A673 (cell line): ENCODE measurements at regions not wholly inside any gene's neighbourhood (a gene's known extent, or its start where the extent isn't known, plus 50 kb on each side); places are given as distances from the start of the nearest gene placed in this dataset.

Experiments
- BruUV-seq: library from RNA; stranded (reverse); fragments of 400-500 nt; replicated peaks from 2 replicates; lab custom pipeline; 2021; lab: Mats Ljungman, UMichigan
- CTCF ChIA-PET: fragments of 300-600 bp; sonication (Branson Sonifier 250); formaldehyde crosslinking; loops from one replicate; lab custom pipeline; 2022; ENCODE audit warnings: antibody characterized with exemption; lab: Charles Lee
- POLR2A ChIA-PET: fragments of 300-600 bp; sonication (Branson Sonifier 250); formaldehyde crosslinking; loops from one replicate; lab custom pipeline; 2022; ENCODE audit warnings: antibody characterized with exemption; ENCODE audit not compliant: low non-redundant PET; lab: Charles Lee
- DNase-seq: peaks from one replicate; pipeline ENCODE4 v3.0.0-alpha.2; 2015; ENCODE audit warnings: low spot score
- H3K27ac ChIP-seq: fragments of 200-600 bp; sonication (generic); 2 replicates; pipeline ENCODE4 v1.5.1; 2016; ENCODE audit warnings: mixed run types, low read depth, mild to moderate bottlenecking, mixed read lengths, antibody characterized with exemption, low read length; ENCODE audit not compliant: poor library complexity, severe bottlenecking
- H3K27me3 ChIP-seq: fragments of 200-600 bp; sonication (generic); replicated peaks from 2 replicates; pipeline ENCODE4 v1.6.1; 2017; ENCODE audit warnings: mixed run types, low read depth, mild to moderate bottlenecking, mixed read lengths, antibody characterized with exemption, low read length; ENCODE audit not compliant: insufficient read depth, poor library complexity
- H3K36me3 ChIP-seq: fragments of 200-600 bp; sonication (generic); 2 replicates; pipeline ENCODE4 v1.6.1; 2016; ENCODE audit warnings: mixed run types, mild to moderate bottlenecking, mixed read lengths, antibody characterized with exemption, low read length; ENCODE audit not compliant: insufficient read depth, poor library complexity, severe bottlenecking
- H3K4me1 ChIP-seq: fragments of 200-600 bp; sonication (generic); 2 replicates; pipeline ENCODE4 v1.6.1; 2017; ENCODE audit warnings: mixed run types, mild to moderate bottlenecking, mixed read lengths, antibody characterized with exemption, low read length; ENCODE audit not compliant: insufficient read depth, poor library complexity, severe bottlenecking
- H3K4me3 ChIP-seq: fragments of 200-600 bp; sonication (generic); 2 replicates; pipeline ENCODE4 v1.5.1; 2016; ENCODE audit warnings: low read depth, mixed run types, mild to moderate bottlenecking, mixed read lengths, low read length; ENCODE audit not compliant: poor library complexity, severe bottlenecking
- H3K9me3 ChIP-seq: fragments of 200-600 bp; sonication (generic); 2 replicates; pipeline ENCODE4 v1.6.1; 2016; ENCODE audit warnings: mixed run types, low read depth, mild to moderate bottlenecking, mixed read lengths, antibody characterized with exemption, low read length; ENCODE audit not compliant: poor library complexity, severe bottlenecking
- CTCF ChIP-seq: fragments of 300-800, 200-600 bp; sonication (generic); conservative IDR thresholded peaks from 2 replicates; pipeline ENCODE4 v1.5.1; 2017; ENCODE audit warnings: low read depth, mild to moderate bottlenecking, antibody characterized with exemption, low read length, moderate library complexity, mixed read lengths
- EZH2 ChIP-seq: fragments of 200-600 bp; sonication (generic); IDR thresholded peaks from 2 replicates; pipeline ENCODE4 v1.6.1; 2017; ENCODE audit warnings: borderline replicate concordance, low read depth, mild to moderate bottlenecking, mixed read lengths, antibody characterized with exemption, low read length; ENCODE audit not compliant: poor library complexity, severe bottlenecking
- intact Hi-C: fragments of 100-400 bp; cut with micrococcal nuclease; formaldehyde crosslinking; loops from one replicate; pipeline ENCODE4 v1.10.0; 2022; ENCODE audit not compliant: unreplicated experiment

- no peaks in the 10 kb centered on the region for H3K9me3 ChIP-seq
- CTCF ChIA-PET, result no interaction called here
- H3K4me1 ChIP-seq, result peaks cover 11% of the 10 kb centered on the region
- H3K27me3 ChIP-seq, result no peaks in the 10 kb centered on the region
- no peak for TF ChIP-seq EZH2
- TF ChIP-seq CTCF, result no peak
- intact Hi-C loops, result no loop called here
- no peak overlapping the region for H3K4me3 ChIP-seq
- no peaks in the 10 kb centered on the region for H3K36me3 ChIP-seq
- BruUV-seq, result no TSS peak
- POLR2A ChIA-PET, result no interaction called here
- H3K27ac ChIP-seq, result no peak overlapping the region
- DNase-seq, result no peak
Observed at GRCh38 chr18:42341423-42341822, 386.4 kb downstream of the PIK3C3 start.

GRCh38 chr18:42348722-42349121 is 393.7 kb downstream of the PIK3C3 start:
- Histone ChIP-seq H3K9me3 (no peaks in the 10 kb centered on the region), H3K4me1 (no peaks in the 10 kb centered on the region), H3K36me3 (no peaks in the 10 kb centered on the region), H3K27ac (no peak overlapping the region), H3K27me3 (no peaks in the 10 kb centered on the region), H3K4me3 (no peak overlapping the region)
- intact Hi-C loops, result no loop called here
- BruUV-seq, result no TSS peak
- DNase-seq, result no peak
- POLR2A ChIA-PET, result no interaction called here
- TF ChIP-seq CTCF (no peak), EZH2 (no peak)
- CTCF ChIA-PET, result no interaction called here

- intact Hi-C loops, result no loop called here
- BruUV-seq, result no TSS peak
- no peaks in the 10 kb centered on the region for H3K27me3 ChIP-seq
- no peak for DNase-seq
- no peaks in the 10 kb centered on the region for H3K36me3 ChIP-seq
- H3K4me1 ChIP-seq, result no peaks in the 10 kb centered on the region
- CTCF ChIA-PET, result no interaction called here
- no peak overlapping the region for H3K27ac ChIP-seq
- no peaks in the 10 kb centered on the region for H3K9me3 ChIP-seq
- H3K4me3 ChIP-seq, result no peak overlapping the region
- POLR2A ChIA-PET, result no interaction called here
- TF ChIP-seq CTCF (no peak), EZH2 (no peak)
Observed at GRCh38 chr18:42351455-42351854, 396.4 kb downstream of the PIK3C3 start.
